ENCODE measurements at regions not wholly inside any gene's neighbourhood (a gene's known extent, or its start where the extent isn't known, plus 50 kb on each side); places are given as distances from the start of the nearest gene placed in this dataset.

GRCh38 chr10:44087403-44087802 is 297.5 kb downstream of the CXCL12 start:
- no peak for DNase-seq

GRCh38 chr10:44083719-44084400 is 301.0 kb downstream of the CXCL12 start:
- no peak for DNase-seq

- no peak for DNase-seq
These were observed 313.4 kb downstream of the CXCL12 start for GRCh38 chr10:44071479-44071878.

- no peak for DNase-seq
These were observed 314.6 kb downstream of the CXCL12 start for GRCh38 chr10:44070282-44070681.

GRCh38 chr10:44069573-44069972 is 315.3 kb downstream of the CXCL12 start:
- no peak for DNase-seq

DNA sequence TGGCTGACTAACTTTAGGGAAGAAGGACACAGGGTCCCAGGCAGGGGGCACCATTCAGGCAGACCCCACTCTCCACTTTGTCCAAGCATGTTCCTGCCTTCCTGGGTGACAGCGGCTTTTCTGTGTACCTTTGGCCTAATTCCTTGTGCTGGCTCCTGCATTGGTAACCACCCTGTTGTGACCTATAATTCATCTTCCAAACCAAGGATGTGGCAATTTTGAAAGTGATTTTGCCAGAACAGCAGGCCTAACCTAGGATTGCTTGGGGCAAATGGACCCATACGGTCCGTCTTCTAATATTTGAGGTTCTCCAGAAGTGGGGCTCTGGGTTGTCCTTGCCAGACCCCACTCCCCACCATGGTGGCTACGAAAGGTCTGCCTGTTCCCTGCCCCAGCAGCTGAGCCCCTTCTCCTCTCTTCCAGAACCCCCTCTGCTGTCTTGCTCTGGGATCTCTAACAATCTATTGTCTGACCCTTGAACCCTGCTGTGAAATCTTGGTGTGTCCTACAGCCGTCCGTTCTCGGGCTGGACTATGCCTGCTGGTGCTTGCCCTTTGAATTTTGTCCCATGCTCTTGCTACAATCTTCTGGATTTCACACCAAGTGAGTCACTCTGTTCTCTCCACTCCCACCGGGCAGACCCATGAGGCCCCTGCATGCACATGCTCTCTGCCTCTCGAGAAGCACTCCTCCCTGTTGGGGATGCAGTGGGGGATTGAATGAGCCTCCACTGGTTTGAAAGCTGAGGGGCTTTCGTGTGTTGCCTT is 316.0 kb downstream of the CXCL12 start:
- DNase-seq = no peak

DNA sequence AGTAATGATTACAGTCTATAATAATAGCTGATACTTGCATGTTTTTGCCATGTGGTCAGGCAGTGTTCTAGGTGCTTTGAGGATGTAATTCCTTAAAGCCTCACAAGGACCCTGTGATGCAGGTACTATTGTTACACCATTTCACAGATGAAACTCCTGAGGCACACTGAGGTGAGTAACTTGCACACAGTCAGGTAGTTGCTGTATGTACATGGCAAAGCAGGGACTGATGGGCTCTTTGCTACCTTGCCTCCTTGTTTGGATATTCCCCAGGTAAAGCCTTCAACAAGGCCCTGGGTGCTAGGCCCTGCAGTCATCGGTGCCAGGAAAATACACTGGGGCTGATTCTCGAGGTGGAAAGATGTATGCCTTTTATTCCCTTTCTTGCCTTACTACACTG is 317.5 kb downstream of the CXCL12 start:
- DNase-seq = no peak

DNA sequence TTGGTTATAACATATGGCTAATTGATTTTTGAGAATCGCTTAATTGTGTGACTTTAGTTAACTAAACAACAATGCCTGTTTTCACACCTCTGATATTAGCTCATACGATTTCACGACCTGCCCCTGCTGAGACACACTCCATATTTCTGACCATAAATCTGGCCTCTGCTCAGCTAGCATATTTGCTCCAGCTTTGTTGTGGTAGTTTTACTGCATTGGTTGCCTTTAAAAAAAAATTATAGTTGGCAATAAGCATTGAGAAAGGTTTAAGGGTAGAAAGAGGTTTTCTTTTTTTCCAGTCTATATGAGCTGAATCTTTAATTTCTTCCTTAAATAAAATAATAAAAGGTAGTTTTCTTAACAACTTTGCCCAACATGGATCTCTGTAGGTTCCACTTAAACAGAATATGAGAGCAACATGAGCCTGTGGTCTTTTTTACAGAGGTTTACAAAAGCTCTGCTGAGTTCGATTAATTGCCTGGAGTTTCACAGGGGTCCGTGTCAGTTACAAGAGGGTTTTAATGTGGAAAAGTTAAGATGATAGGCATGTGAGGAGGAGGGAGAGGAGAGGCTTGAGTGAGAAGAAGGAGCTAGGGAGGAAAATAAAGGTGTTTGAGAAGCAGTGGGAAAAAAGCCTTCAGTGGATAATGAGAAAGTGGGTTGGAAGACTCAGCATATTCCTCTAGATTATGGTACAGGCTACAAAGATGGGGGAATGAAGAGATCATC is 318.2 kb downstream of the CXCL12 start:
- DNase-seq = no peak

DNA sequence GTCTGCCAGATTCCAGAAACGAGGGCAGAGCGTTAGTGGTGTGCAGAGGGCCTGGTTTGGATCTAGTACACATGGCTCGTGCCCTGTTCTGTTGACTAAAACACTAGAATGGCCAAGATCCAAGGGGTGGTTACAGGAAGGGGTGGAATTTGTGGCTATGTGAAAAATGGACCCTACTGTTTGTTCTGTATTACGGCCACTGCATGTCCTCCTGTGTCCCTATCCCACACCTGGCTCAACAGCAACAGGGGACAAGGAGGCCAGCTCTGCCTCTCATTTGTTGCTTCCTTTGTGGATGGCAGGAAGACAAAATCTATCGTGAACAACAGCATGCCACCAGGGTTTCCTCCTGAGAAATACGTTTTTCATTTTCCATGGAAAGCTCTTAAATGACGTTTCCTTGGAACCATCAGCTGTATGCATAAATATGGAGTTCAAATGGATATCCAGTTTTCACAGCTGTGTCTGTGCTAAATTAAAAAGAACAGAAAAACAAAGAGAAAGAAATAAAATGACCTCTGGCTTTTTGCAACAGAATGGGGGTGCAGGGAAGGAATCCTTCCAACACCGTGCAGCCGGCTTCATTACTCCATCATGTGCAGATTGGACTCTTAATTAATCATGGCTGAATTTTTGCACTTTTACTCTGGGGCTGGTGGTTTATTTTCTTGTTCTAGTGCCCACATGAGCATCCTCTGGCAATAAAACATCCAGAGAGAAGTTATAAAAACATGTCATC is 318.9 kb downstream of the CXCL12 start:
- no peak for DNase-seq

GRCh38 chr10:44064987-44065787 is 319.7 kb downstream of the CXCL12 start:
- DNase-seq = no peak

DNA sequence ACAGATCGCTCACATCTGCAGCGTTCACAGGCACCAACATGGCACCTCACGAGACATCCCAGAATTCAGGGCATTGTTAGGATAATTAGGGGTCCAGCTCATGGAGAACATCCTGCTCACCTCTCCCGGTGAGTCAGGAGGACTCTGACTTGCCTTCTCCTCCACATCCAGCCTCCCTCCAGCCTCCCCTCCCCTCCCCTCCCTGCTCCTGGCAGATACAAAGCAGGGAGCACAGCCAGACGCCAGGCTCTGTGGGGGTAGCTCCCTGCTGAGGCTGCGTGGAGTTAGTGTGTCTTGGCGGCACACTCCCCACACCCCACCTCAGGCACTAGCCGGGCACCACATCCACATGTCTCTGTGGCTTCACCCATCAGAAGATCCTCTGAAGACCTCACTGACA is 320.6 kb downstream of the CXCL12 start:
- DNase-seq = no peak

GRCh38 chr10:44063686-44064085 is 321.2 kb downstream of the CXCL12 start:
- DNase-seq = no peak

DNA sequence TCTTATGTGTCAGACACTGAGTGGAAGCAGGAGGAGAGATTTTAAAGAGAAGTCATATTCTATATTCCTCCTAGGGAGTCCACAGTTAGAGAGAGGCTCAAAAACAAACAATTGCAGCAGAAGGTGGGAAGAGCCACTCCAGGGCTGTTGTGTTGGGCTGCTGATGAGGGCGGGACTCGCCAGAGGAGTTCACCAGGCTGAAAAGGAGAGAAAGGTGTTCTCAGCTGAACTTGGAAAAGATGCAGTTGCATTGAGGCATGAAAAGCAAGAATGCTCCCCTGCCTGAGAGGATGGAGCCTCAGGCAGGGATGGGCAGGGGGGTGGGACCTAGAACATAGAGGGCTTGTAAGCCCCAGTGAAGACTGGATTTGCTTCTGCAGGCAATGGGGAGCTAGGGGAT is 324.2 kb downstream of the CXCL12 start:
- DNase-seq = no peak

- DNase-seq = no peak
These were observed 324.7 kb downstream of the CXCL12 start for GRCh38 chr10:44060221-44060620.

DNA sequence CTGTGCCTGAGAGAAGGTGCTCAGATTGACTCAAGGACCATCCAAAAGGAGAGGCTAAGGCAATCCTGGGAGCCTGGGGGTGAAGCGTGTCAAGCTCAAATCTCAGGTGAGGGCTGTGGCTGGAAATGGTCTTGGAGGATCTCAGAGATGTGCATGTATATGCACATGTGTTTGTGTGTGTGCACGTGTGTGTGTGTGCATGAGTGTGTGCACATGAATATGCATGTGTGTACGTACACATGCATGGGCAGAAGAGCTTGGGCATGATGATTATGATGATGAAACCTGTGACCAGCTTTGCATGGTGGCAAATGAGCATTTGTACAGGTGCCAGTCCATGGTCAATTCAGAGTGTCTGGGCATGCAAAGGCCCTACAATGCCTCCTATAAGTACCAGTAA is 326.6 kb downstream of the CXCL12 start:
- DNase-seq = no peak

DNA sequence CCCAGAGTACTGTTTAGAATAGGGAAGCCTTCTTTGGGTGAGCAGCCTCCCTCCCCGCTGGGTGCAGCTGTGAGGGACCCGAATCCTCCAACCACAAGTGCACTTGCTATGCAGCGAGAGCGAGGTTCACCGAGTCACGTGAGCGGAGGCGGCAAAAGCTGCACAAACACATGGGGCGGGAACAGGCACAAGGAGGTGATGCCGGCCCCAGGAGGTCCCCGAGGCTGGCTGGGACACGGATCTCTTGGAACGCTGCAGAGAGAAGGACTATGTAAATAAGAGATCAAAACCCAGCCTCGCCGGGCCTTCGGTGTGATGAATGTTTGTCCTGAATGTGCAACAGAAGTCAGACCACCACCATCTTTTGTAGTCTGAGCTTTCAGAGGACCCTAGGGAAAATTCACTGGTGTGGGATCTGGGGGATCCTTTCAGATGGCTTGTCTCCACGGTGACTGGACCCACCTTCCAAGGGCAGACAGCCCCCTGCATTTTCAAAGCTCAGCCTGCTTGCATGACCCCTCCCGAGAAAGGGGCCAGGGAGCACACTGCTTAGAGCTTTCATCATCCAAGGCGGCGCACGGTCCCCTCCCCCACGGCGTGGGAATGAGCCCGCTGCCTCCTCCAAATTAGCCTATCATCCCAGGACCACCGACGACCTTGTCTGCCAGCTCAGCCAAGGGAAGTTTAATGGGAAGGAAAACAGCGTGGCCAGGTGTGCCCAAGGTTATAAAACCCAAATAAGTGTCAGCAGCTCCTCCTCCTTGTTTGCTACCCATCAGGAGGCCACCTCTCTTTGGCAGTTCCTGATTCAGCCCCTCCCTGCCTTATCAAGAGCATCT is 327.7 kb downstream of the CXCL12 start:
- no peak for DNase-seq

GRCh38 chr10:44056206-44056605 is 328.7 kb downstream of the CXCL12 start:
- DNase-seq = no peak

DNA sequence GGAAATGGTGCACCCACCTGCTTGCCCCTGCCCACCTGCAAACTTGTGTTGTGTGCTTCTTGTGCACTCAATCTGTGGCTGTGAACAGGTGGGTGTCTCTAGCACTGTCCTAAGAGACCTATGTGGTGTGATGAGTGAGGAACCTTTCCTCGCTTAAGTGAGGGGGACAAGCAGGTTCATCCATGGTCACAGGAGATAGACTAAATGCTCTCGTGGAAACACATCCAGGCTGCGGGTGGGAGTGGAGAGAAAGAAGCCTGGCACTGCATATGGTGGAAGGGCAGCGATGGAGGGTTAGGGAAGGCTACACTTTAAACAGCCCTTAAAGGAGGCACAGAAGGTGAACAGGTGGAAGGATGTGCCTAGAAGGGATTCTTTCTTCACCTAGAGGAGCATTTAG is 330.9 kb downstream of the CXCL12 start:
- no peak for DNase-seq

DNA sequence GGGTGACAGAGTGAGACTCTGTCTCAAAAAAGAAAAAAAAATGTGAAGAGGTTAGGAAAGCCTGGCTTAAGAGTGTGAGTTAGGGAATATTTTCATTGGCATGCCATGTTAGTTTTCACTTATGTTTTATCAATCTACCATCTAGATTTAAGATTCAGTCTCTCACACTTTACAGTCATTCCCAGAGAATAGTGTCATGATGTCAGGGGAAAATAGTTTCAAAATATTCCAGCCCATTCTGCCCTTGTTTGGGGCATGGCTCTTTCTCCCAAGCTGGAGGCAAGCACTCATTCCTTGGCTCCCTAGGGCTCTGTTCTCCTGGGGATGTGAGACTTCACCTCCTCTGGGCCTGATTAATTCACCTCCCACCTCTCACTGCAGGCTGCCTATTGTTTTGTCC is 331.5 kb downstream of the CXCL12 start:
- DNase-seq = no peak

GRCh38 chr10:44051584-44052385 is 333.1 kb downstream of the CXCL12 start:
- no peak for DNase-seq

- DNase-seq = no peak
These were observed 333.8 kb downstream of the CXCL12 start for GRCh38 chr10:44051091-44051490.

Data from DMS 273 treated with DMSO at 0.1 percent for 48 hours (cell line).